GM19351 (cell line): ENCODE measurements at regions not wholly inside any gene's neighbourhood (a gene's known extent, or its start where the extent isn't known, plus 50 kb on each side); places are given as distances from the start of the nearest gene placed in this dataset.

Source experiments
- ATAC-seq: cut with Tn5 transposase; IDR thresholded peaks from one replicate; pipeline ENCODE4 v1.9.1; 2021; ENCODE audit warnings: mild to moderate bottlenecking, moderate library complexity; ENCODE audit not compliant: unreplicated experiment

- ATAC-seq: no peak
These were observed 116.1 kb downstream of the FAM43A start for GRCh38 chr3:194801461-194802432.

- no peak for ATAC-seq
These were observed 119.1 kb downstream of the FAM43A start for GRCh38 chr3:194804796-194805195.

- ATAC-seq: no peak
These were observed 119.9 kb downstream of the FAM43A start for GRCh38 chr3:194805546-194805945.

GRCh38 chr3:194806991-194807630 is 121.4 kb downstream of the FAM43A start:
- ATAC-seq: no peak

DNA sequence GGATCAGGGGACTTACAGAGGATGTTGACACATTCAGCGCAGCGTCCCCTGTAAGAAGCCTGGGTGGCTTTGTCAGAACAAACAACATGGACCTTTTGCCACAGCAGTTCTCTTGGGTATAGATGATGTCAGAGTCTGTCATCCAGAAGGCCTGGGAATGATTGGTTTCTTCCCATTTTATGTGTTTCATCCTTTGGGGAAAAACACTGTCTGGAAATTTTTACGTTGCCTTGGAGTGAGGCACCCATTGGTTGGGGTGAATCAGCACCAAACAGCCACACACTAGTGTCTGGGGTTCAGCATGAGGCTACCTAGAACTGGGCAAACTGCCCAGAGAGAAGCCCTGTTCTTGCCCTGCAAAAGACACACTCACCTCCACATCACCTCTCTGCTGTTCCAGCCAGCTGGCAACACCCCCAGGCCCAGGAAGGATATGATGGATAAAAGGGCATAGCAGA is 123.0 kb downstream of the FAM43A start:
- no peak for ATAC-seq

GRCh38 chr3:194809382-194809781 is 123.7 kb downstream of the FAM43A start:
- ATAC-seq: no peak

DNA sequence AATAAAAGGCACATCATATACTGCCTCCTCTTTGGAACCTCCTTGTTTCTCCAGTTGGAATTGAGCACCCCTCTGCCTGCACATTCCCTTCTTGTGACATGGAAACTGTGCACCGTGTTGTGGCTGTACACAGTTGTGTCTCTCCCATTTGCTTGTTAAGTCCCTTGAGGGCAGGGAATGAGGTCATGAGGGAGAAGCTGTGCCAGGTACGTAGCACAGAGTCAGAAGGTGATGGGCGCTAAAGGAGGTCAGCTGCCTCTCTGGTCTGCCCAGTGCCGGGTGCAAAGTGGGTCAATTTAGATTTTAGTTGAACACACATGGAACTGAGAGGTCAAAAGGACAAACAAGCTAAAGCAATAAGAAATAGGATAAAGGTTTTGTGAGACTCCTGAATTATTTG is 124.4 kb downstream of the FAM43A start:
- no peak for ATAC-seq

GRCh38 chr3:194811118-194811517 is 125.4 kb downstream of the FAM43A start:
- no peak for ATAC-seq

DNA sequence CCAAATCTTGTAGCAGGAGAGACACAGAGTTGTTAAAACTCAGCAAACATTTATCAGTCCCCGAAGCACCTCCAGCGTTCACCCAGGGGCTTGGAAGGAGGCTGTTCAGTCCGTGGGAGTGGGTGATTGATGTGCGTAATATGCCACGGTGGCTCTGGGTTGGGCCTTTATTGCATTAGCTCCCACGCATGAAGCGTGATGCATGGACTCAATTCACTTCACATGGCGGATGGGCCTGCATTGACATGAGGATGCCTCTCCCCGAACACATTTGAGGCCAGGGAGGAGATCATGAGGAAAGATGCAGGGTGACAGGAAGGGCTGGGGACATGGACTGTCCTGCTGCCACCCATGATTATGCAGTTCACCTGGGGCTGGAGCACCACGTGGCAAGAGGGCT is 126.5 kb downstream of the FAM43A start:
- ATAC-seq: no peak

DNA sequence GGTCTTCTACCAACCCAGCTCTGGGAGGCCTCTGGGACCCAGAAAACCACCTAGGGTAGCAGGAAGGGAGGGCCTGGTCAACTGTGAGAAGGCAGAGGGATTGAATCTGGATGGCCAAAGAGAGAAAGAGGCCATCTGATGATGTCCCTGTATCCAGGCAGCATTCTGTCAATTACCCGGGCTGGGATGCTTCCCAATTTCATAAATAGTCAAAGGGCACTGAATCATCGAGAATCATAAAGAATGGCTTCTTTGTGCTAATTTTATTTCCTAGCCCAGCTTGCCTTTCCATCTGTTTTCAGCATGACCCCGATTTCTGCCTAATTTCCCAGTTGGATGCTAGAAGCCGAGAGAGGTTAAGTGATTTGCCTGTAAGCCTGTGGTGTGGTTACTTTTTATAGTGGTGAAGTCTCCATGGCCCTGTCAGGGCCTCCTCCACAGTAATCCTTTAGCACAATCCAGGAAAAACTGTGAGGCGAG is 129.2 kb downstream of the FAM43A start:
- ATAC-seq: no peak

DNA sequence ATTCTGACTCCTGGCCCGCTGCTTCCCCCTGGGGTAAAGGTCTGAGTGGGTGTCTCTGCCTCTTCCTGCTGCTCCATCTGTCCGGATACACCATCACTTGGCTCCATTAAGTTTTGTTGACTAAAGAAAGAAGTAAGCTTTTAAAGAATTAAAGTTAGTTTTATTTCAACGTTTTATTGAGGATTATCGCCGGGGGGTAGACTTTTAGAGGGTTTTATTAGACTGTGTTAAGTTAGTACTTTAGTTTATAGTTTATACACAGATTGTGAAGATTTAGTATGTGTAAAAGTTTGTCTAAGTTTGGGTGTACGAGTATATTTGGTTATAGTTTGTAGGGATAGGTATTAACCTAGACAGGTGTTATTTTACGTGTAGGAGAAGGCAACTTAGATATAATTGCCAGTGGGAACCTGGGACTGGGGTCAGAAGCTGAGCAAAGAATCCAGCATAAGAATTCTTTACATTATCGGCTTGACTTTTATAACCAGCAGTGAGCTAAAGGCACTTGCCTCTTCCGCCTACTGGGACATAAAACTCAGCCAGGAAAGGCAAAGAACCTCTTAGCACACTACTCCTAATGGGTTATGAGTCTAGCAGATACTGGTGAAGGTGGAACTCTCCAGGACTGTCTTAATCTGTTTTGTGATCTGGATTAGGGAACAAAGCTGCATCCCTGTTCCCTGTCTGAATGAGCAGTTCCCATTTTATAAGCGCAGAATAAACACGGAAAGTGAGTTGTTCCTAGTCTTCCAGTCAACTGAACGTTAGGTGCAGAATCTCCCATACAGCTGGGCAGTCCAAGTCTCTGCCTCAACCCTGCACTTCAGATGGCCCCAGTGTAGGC is 131.3 kb downstream of the FAM43A start:
- ATAC-seq: no peak

- no peak for ATAC-seq
These were observed 131.9 kb downstream of the FAM43A start for GRCh38 chr3:194817592-194817930.

DNA sequence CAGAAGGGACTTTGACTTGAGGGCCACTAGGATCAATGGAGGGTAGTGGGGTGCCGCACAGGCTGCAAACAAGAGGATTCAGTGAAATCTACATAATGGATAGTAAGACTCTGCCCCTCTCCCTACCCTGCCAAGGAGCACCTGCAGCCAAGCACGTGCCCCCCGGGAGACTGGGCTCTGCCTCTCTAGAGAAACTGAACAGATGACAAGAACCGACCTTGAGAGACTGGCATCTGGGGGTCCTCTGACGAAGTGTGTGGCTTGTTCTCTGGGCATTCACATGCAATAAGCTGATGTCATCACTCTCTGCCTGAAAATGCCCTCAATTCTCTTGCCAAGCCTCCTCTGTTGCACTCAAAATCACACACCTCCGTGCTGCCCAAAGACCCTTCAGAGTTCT is 132.3 kb downstream of the FAM43A start:
- no peak for ATAC-seq

DNA sequence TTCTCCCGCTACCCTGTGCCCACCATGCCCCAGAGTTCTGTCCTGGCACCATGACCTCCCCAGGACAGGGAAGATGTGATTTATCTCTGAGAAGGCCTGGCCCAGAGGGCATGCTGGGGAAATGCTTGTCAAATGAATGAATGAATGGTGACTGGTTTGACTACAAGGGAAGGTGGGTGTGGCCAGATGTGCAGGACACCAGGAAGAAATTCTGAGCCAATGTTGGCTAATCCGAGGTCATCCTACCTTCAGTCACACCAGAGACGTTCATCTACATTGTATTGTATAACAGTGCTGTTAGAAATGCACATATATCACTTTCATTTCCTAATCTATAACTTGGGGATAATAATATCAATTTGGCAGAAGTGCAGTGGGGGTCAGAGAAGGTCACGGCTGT is 138.4 kb downstream of the FAM43A start:
- ATAC-seq: no peak

- no peak for ATAC-seq
These were observed 139.0 kb downstream of the FAM43A start for GRCh38 chr3:194824701-194825111.

DNA sequence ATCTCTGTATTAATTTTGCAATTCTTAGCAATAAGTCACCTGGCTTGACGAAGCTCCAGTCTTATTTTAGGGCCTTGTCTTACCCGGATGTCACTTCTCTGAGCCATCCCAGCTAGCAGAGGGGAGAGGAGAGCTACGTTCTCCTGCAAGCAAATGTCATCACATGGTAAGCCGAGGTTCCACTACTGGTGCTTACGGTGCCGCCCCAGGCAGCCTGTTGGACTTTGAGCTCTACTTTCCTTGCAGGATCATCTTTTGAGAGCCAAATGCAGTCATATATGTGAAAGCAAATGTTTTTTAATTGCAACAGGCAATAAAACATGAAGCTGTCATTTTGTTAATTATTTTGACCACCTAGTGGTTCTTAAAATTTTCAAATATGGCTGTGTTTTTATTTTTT is 140.9 kb downstream of the FAM43A start:
- no peak for ATAC-seq

DNA sequence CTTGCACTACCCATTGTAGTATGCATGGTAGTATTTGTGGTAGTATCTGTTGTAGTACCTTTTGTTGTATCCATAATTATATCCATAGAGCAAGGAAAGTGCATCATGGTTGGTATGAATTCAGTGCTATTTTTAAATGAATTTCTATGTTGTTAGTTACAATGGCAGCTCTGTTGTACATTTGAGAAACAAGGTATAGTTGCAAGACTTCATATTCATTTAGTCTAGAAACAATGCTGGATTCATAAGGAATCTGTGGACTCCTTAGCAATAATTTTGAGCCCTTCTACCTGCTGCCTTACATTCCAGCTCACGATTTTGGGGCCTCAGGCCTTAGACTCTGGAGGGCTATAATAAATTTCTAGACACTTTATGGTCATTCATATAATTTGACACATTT is 141.8 kb downstream of the FAM43A start:
- no peak for ATAC-seq

DNA sequence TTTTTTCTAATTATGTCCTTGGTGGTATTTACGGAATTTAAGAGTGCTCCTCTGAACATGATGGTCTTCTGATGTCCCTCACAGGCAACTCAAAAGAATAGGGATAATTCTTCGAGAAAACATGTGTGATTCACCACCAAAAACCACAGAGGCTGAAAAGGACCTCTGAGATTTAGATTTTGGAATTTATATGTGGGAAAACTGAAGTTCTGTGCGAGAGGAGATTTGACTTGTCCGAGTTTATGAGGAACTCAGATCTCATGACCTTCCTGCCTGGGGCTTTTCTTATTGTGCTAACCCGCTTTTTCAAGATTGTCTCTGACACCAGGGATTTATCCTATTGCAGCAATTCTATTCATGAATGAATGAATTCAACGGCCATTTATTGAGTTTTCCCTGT is 142.4 kb downstream of the FAM43A start:
- ATAC-seq: no peak

GRCh38 chr3:194828926-194829325 is 143.2 kb downstream of the FAM43A start:
- ATAC-seq: no peak

DNA sequence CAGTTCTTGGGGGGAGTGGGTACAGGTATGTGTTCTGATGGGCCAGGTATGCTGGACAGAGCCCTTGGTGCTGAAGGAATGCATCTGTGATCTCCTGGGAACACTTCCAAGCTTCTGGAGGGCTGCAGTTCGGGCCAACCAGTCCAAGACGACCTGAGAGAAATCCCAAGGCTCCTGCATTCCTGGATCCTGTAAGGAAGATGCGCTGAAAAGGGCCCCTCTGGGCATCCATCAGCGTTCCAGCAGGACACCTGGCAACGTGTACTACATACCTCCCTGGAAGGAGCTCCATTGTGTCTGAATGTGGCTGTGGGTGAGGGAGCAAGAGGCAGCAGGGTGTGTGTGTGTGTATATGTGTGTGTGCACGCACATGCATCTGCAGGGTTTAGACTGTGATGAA is 144.7 kb downstream of the FAM43A start:
- no peak for ATAC-seq

GRCh38 chr3:194830978-194831377 is 145.3 kb downstream of the FAM43A start:
- no peak for ATAC-seq
